Prostate gland (tissue), 2 donors: ENCODE measurements at regions not wholly inside any gene's neighbourhood (a gene's known extent, or its start where the extent isn't known, plus 50 kb on each side); places are given as distances from the start of the nearest gene placed in this dataset.

Experiments used
- POLR2A ChIP-seq: fragments of 450-650 bp; IDR thresholded peaks from one replicate; pipeline ENCODE4 v1.6.1; 2016; ENCODE audit warnings: antibody characterized with exemption, mild to moderate bottlenecking
- POLR2AphosphoS5 ChIP-seq: sonication (generic); formaldehyde crosslinking; IDR thresholded peaks from one replicate; pipeline ENCODE4 v1.6.1; 2017; ENCODE audit warnings: antibody characterized with exemption
- TF ChIP-seq, protein P1 (sequence below), 4 experiments: fragments of 200-600 bp in 2 of 4; fragments of 450-650 bp in 2 of 4; sonication (generic) in 2 of 4; IDR thresholded peaks; 1 replicate in 3 of 4; 2 replicates in 1 of 4; pipeline ENCODE4 v1.5.1; 2016 to 2019; ENCODE audit warnings: antibody characterized with exemption in 4 of 4, mild to moderate bottlenecking in 2 of 4, moderate library complexity in 2 of 4

DNA sequence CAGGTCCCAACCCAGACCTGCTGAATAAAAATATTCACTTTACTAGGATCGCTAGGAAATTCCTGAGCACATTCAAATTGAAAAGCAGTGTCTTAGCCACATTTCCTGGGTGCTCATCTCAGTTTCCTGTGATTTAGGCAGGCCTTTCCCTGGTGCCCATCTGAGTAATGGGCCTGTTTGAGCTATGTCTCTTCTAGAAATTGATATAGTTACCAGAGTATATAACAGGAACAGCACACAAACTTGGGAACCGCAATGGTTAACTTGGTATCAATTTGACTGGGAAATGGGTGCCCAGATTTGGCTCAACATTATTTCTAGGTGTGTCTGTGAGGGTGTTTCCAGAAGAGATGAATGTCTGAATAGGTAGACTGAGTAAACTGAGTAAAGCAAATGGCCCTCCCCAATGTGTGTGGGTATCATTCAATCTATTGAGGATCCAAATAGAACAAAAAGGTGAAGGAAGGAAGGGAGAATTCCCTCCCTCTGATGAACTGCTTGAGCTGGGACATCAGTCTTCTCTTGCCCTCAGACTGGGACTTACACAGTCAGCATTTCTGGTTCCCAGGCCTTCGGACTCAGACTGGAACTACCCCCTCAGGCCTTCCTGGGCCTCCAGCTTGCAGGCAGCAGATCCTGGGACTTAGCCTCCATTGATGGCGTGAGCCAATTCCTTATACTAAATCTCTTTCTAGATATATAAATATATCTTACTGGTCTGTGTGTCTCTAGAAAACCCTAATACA, 99.1 kb downstream of the CCDC71L start:
- TF ChIP-seq, protein P1, sequence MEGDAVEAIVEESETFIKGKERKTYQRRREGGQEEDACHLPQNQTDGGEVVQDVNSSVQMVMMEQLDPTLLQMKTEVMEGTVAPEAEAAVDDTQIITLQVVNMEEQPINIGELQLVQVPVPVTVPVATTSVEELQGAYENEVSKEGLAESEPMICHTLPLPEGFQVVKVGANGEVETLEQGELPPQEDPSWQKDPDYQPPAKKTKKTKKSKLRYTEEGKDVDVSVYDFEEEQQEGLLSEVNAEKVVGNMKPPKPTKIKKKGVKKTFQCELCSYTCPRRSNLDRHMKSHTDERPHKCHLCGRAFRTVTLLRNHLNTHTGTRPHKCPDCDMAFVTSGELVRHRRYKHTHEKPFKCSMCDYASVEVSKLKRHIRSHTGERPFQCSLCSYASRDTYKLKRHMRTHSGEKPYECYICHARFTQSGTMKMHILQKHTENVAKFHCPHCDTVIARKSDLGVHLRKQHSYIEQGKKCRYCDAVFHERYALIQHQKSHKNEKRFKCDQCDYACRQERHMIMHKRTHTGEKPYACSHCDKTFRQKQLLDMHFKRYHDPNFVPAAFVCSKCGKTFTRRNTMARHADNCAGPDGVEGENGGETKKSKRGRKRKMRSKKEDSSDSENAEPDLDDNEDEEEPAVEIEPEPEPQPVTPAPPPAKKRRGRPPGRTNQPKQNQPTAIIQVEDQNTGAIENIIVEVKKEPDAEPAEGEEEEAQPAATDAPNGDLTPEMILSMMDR (IDR thresholded peaks at IDR 0.05): no peak
- TF ChIP-seq POLR2AphosphoS5 (no peak), POLR2A (no peak)
